ENCODE measurements at regions not wholly inside any gene's neighbourhood (a gene's known extent, or its start where the extent isn't known, plus 50 kb on each side); places are given as distances from the start of the nearest gene placed in this dataset.
"Not testable (repeated sequence)": the region's sequence is repeated elsewhere in the genome, so short reads cannot be mapped to it uniquely, and the experiment has no call there.

DNA sequence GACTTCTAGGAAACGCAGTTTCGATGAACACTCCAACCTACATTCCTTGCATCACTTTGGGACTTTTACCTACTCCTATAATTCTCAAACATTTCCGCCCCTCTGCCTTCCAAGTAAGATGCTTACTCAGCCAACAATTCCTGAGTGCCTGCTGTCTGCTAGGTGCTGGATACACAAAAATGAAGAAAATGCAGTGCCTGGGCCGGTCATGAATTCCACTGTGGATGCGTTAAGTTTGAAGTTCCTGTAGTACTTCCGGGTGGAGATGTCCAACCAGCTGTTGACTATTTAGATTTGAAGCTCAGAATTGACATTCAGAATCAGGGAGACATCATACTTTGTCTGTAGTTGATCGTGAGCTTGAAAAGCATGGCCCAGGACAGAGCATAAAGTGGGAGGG, 89.2 kb downstream of the LYZL1 start:
- TF ChIP-seq, protein P1, sequence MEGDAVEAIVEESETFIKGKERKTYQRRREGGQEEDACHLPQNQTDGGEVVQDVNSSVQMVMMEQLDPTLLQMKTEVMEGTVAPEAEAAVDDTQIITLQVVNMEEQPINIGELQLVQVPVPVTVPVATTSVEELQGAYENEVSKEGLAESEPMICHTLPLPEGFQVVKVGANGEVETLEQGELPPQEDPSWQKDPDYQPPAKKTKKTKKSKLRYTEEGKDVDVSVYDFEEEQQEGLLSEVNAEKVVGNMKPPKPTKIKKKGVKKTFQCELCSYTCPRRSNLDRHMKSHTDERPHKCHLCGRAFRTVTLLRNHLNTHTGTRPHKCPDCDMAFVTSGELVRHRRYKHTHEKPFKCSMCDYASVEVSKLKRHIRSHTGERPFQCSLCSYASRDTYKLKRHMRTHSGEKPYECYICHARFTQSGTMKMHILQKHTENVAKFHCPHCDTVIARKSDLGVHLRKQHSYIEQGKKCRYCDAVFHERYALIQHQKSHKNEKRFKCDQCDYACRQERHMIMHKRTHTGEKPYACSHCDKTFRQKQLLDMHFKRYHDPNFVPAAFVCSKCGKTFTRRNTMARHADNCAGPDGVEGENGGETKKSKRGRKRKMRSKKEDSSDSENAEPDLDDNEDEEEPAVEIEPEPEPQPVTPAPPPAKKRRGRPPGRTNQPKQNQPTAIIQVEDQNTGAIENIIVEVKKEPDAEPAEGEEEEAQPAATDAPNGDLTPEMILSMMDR (IDR thresholded peaks at IDR 0.05), result no peak
- DNase-seq (ENCODE audit: low spot score) (no peak), ATAC-seq (ENCODE audit: low FRiP score) (no peak)

DNA sequence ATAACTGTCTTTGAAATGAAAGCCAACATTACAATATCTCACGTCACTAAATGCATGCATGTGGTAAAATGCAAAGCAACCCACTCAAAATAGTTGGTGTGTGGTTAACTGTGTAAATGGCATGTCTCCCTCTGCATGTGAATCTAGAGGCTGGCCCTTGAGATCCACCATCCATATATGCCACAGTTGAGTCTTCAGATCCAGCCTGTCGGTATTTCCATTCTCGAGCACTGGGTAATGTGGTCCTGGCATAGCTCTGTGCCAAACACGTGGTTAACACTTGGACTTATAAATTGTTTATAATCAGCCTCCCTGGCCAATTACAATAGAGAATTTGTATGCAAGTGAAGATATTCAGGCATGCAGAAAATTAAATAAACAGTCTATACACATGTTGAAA, 90.3 kb downstream of the LYZL1 start:
- no peak for DNase-seq (ENCODE audit: low spot score)
- TF ChIP-seq, protein P1 (IDR thresholded peaks at IDR 0.05), result no peak
- no peak for ATAC-seq (ENCODE audit: low FRiP score)

DNA sequence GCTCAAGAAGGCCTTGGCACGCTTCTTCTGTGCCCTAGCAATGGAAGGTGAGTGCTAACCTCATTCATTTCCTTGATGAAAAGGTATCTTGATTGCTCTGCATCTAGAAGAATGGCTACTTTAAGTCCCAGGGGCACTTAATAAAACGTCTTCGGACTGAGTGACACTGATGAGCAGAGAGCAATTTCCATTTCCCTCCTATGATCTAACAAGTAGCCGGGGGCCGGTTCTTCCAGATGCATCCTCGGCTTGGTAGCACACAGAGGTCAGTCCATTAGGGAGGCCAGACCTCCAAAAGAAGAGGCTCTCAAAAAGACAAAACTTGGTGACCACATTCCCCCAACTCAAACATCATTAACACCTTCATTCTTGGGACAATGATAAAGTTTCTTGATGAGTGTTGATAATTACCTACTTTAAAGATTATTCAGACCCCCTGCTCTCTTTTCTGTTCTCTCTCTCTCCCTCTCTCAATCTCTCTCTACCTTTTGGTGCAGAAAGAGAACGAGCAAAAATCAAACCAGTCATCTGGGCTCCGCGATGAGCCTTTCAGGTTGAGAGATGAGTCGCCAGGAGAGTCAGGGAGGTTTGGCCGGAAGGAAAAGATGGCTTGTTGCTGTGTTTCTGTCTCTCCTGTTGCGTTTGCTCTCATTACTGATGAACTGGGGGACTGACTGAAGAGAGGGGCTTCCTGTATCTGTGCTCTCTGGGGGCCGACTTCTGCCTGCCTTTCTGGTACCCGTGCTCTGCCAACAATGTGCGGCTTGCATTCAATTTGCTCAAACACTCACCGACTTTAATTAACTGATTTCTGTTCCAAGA, 91.1 kb downstream of the LYZL1 start:
- DNase-seq (ENCODE audit: low spot score); ATAC-seq (ENCODE audit: low FRiP score): not testable (repeated sequence)

DNA sequence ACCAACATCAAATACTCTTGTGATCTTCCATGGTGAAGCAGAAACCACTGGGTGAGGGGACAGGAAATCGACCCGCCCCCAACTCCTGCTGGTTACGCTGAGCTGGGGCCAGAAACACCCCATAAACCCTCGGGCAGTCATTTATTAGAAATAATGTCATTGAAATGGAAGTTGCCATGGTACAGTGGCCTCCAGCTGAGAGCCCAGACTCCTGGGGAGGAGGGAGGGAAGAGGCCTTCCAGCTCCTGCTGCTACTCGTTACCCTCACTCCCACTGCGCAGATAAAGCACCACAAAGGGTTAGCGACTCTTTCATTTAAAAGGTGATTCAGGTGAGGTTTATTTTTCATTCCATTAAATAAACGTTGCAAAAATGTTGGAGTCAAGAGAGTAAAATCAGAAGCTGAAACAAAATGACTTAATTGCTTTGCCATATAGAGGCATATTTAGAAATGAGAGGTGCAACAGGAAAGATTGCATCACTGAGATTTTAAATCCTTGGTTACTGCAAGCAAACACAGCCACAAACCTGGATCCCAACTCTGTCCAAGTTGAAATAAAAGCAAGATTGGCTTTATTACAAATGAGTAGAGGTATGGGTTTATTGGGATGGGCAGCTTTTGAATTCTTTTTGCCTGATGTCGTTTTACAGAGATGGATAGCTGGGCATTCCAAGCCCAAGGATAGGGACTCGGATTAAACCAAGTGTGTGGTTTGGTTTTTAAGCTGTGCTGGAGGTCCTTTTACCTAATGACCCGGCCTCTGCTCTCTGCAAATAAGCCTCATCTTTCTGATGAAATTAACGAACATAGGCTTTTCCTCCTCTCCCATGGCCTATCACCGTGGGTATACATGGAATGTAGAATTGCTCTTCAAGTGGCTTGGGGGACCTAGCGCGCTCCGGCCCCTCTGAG, 92.0 kb downstream of the LYZL1 start:
- DNase-seq (ENCODE audit: low spot score); ATAC-seq (ENCODE audit: low FRiP score): not testable (repeated sequence)

DNA sequence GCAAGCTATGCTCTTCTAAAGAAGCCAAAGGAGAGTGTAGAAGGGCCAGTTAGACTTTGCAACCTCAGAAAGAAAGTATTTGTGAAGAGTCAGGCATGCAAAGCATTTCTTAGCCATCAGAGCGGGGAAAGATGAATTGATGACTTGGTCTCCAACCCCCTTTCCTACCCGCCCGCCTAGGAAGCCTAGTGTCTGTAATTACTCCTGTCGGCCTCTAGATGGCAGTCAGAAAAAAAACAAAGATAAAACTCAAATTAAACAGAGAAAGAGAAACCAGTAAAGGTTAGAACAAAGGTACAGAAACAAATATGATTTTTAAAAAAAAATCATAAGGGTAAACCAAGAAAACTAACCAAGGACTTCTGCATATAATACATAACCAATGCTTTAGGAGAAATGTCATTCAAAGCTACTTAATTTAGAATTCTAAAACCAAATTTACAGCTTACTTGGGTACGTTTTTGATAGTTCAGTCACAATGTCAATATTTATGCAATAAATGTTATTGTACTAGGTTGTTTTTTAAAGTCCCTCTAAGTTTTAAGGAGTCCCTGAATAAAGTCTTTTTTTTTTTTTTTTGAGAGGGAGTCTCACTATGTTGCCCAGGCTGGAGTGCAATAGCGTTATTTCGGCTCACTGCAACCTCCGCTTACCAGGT, 97.6 kb downstream of the LYZL1 start:
- TF ChIP-seq, protein P1 (IDR thresholded peaks at IDR 0.05), result peak in 1 of 3 donors; percentile 33
- ATAC-seq (ENCODE audit: low FRiP score) (peak; percentile 63), DNase-seq (ENCODE audit: low spot score) (no peak)

DNA sequence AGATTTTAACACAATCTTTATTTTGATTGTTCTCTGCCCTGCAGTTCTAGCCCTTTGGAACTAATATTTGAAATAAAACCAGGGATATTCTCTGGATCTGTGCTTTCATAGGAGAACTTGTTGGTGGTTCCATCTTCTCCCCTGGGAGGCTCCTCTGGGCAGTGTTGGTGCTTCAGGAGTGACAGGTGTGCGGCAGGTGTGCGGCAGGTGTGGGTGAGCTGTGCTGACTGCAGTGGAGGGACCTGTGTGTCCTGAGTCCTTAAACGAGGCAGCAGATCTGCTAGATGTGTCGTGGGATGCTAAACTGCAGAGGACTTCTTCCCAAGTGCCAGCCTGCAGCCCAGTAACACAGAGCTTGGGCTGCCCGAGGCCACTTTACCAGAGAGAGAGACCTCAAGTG, 98.4 kb downstream of the LYZL1 start:
- DNase-seq (ENCODE audit: low spot score), result no peak
- ATAC-seq (ENCODE audit: low FRiP score), result no peak
- TF ChIP-seq, protein P1 (IDR thresholded peaks at IDR 0.05), result no peak

DNA sequence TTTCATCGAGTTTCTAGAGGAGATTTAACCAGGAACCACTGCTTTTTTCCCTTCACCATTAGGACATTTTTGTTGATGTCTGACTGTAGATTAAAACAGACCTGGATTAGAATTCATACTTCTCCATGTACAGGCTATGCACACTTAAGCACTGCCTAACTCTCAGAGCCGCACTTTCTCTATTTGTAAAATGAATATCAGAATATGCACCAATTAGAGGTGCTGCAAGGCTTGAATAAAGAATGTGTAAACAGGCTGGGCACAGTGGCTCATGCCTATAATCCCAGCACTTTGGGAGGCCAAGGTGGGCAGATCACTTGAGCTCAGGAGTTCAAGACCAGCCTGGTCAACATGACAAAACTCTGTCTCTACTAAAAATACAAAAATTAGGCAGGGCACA, 99.2 kb downstream of the LYZL1 start:
- not testable (repeated sequence) for ATAC-seq (ENCODE audit: low FRiP score); DNase-seq (ENCODE audit: low spot score)

DNA sequence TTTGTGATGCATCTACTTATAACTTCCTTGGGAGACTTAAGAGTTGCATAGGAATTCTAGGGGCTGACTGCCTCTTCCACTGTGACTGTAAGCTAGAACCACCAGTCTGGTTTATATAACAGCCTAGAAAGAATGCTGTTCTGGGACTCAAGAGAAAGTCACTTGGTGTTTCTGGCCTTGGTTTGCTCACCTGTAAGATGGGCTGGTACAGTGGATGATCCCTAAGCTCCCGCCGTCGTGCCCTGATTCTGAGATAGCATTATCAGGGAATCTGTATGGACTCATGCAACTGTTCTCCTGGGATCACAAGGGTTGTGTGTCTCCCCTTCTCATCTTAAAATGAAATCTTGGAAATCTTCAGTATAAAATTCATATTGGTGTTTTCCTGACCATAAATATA, 100.6 kb downstream of the LYZL1 start:
- TF ChIP-seq, protein P1 (IDR thresholded peaks at IDR 0.05), result no peak
- DNase-seq (ENCODE audit: low spot score), result no peak
- no peak for ATAC-seq (ENCODE audit: low FRiP score)

Data from omental fat pad (tissue), 3 donors.